PC-9 (cell line): ENCODE measurements at regions not wholly inside any gene's neighbourhood (a gene's known extent, or its start where the extent isn't known, plus 50 kb on each side); places are given as distances from the start of the nearest gene placed in this dataset.

ENCODE experiments used
- CTCF ChIP-seq: fragments of 200-600 bp; sonication (generic); conservative IDR thresholded peaks from 2 replicates; pipeline ENCODE4 v1.6.1; 2017; ENCODE audit warnings: mixed run types, antibody characterized with exemption, mild to moderate bottlenecking, moderate library complexity
- EZH2 ChIP-seq: fragments of 200-600 bp; sonication (generic); IDR thresholded peaks from 2 replicates; pipeline ENCODE4 v1.8.0; 2017; ENCODE audit warnings: antibody characterized with exemption, low read depth

DNA sequence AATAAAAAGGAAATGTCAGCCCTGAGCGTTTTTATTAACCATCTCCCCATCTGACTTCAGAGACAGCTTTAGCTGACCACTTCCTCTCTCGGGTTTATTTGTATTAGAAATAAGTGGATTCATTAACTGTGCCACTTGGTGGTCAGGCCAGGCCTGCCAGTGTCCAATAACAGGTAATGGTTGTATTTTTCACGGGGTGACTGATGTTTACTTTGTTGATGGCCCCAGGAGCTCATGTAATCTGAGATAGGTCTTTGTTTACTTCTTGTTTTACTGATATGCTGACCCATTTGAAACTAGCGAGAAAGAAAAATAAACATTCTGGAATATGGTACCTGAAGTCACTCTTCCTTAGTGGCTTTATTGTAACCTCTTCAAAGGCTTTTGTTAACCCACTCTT lies 504.3 kb upstream of the SLC35B3 start:
- TF ChIP-seq EZH2 (no peak), CTCF (no peak)
